Activated CD4-positive, alpha-beta T cell treated with anti-CD3 and anti-CD28 coated beads, Interleukin-2, amount 10 ng/mL, durations not matched to agents 24 days and 14 days (primary cell): ENCODE measurements at regions not wholly inside any gene's neighbourhood (a gene's known extent, or its start where the extent isn't known, plus 50 kb on each side); places are given as distances from the start of the nearest gene placed in this dataset.
"Not testable (repeated sequence)": the region's sequence is repeated elsewhere in the genome, so short reads cannot be mapped to it uniquely, and the experiment has no call there.

Experiments used
- DNase-seq: peaks from one replicate; pipeline ENCODE4 v3.0.0; 2022
- H3K27ac Mint-ChIP-seq: one replicate; pipeline ENCODE4 v1.8.0; 2022; ENCODE audit warnings: mild to moderate bottlenecking, mixed read lengths
- H3K27me3 Mint-ChIP-seq: one replicate; pipeline ENCODE4 v1.8.0; 2022; ENCODE audit warnings: mixed read lengths
- H3K36me3 Mint-ChIP-seq: one replicate; pipeline ENCODE4 v1.8.0; 2022; ENCODE audit warnings: low read depth, mild to moderate bottlenecking, mixed read lengths
- H3K4me1 Mint-ChIP-seq: one replicate; pipeline ENCODE4 v1.8.0; 2021; ENCODE audit warnings: mixed read lengths
- H3K4me3 Mint-ChIP-seq: one replicate; pipeline ENCODE4 v1.8.0; 2022; ENCODE audit warnings: mild to moderate bottlenecking, moderate library complexity, mixed read lengths
- H3K9me3 Mint-ChIP-seq: one replicate; pipeline ENCODE4 v1.8.0; 2021; ENCODE audit warnings: mixed read lengths
- intact Hi-C: fragments of 100-400 bp; cut with micrococcal nuclease; formaldehyde crosslinking; loops from one replicate; pipeline ENCODE4 v1.15.1; 2023

- Mint-ChIP-seq H3K9me3 (no peaks in the 10 kb centered on the region), H3K4me1 (no peaks in the 10 kb centered on the region), H3K4me3 (no peak overlapping the region), H3K27me3 (no peaks in the 10 kb centered on the region), H3K36me3 (no peaks in the 10 kb centered on the region), H3K27ac (no peak overlapping the region)
- intact Hi-C loops: no loop called here
- DNase-seq: no peak
Measured at GRCh38 chr6:170057034-170057734, 233.7 kb downstream of the DLL1 start.

- H3K27me3 Mint-ChIP-seq: no peaks in the 10 kb centered on the region
Measured at GRCh38 chr6:170056278-170056711, 234.6 kb downstream of the DLL1 start.

GRCh38 chr6:170055797-170056196 lies 235.1 kb downstream of the DLL1 start:
- H3K4me3 Mint-ChIP-seq, H3K36me3 Mint-ChIP-seq, H3K27ac Mint-ChIP-seq, H3K27me3 Mint-ChIP-seq, H3K9me3 Mint-ChIP-seq, DNase-seq, H3K4me1 Mint-ChIP-seq, intact Hi-C loops: not testable (repeated sequence)

More at GRCh38 chr6:170056278-170056711, 234.6 kb downstream of the DLL1 start:
- DNase-seq: no peak
- H3K36me3 Mint-ChIP-seq: no peaks in the 10 kb centered on the region
- H3K4me3 Mint-ChIP-seq: no peak overlapping the region
- intact Hi-C loops: no loop called here
- no peaks in the 10 kb centered on the region for H3K4me1 Mint-ChIP-seq
- no peaks in the 10 kb centered on the region for H3K9me3 Mint-ChIP-seq
- H3K27ac Mint-ChIP-seq: no peak overlapping the region

- Mint-ChIP-seq H3K9me3 (no peaks in the 10 kb centered on the region), H3K4me3 (no peak overlapping the region), H3K27ac (no peak overlapping the region), H3K4me1 (no peaks in the 10 kb centered on the region), H3K36me3 (no peaks in the 10 kb centered on the region), H3K27me3 (no peaks in the 10 kb centered on the region)
- intact Hi-C loops: no loop called here
- DNase-seq: no peak
Measured at GRCh38 chr6:170053966-170054661, 236.8 kb downstream of the DLL1 start.

GRCh38 chr6:170052991-170053821 lies 237.7 kb downstream of the DLL1 start:
- Mint-ChIP-seq H3K36me3 (no peaks in the 10 kb centered on the region), H3K27me3 (no peaks in the 10 kb centered on the region), H3K4me1 (no peaks in the 10 kb centered on the region), H3K4me3 (no peak overlapping the region), H3K27ac (no peak overlapping the region), H3K9me3 (no peaks in the 10 kb centered on the region)
- DNase-seq: no peak
- intact Hi-C loops: no loop called here

- H3K27ac Mint-ChIP-seq: no peak overlapping the region
- no peaks in the 10 kb centered on the region for H3K4me1 Mint-ChIP-seq
- H3K36me3 Mint-ChIP-seq: no peaks in the 10 kb centered on the region
- H3K4me3 Mint-ChIP-seq: no peak overlapping the region
- intact Hi-C loops: no loop called here
- no peak for DNase-seq
- H3K9me3 Mint-ChIP-seq: no peaks in the 10 kb centered on the region
- no peaks in the 10 kb centered on the region for H3K27me3 Mint-ChIP-seq
Measured at GRCh38 chr6:170051229-170052172, 239.4 kb downstream of the DLL1 start.

GRCh38 chr6:170050591-170051041 lies 240.3 kb downstream of the DLL1 start:
- intact Hi-C loops: no loop called here
- Mint-ChIP-seq H3K4me3 (no peak overlapping the region), H3K9me3 (no peaks in the 10 kb centered on the region), H3K4me1 (no peaks in the 10 kb centered on the region), H3K36me3 (no peaks in the 10 kb centered on the region), H3K27me3 (no peaks in the 10 kb centered on the region), H3K27ac (no peak overlapping the region)
- DNase-seq: no peak

GRCh38 chr6:170049641-170050561 lies 241.0 kb downstream of the DLL1 start:
- Mint-ChIP-seq H3K4me3 (no peak overlapping the region), H3K27ac (no peak overlapping the region), H3K9me3 (no peaks in the 10 kb centered on the region), H3K4me1 (no peaks in the 10 kb centered on the region), H3K36me3 (no peaks in the 10 kb centered on the region), H3K27me3 (no peaks in the 10 kb centered on the region)
- no peak for DNase-seq
- intact Hi-C loops: no loop called here

GRCh38 chr6:170048615-170049256 lies 242.1 kb downstream of the DLL1 start:
- H3K4me1 Mint-ChIP-seq: no peaks in the 10 kb centered on the region
- no peak for DNase-seq
- no peaks in the 10 kb centered on the region for H3K36me3 Mint-ChIP-seq
- intact Hi-C loops: no loop called here
- H3K27me3 Mint-ChIP-seq: no peaks in the 10 kb centered on the region
- no peak overlapping the region for H3K27ac Mint-ChIP-seq
- no peak overlapping the region for H3K4me3 Mint-ChIP-seq
- no peaks in the 10 kb centered on the region for H3K9me3 Mint-ChIP-seq

- Mint-ChIP-seq H3K36me3 (no peaks in the 10 kb centered on the region), H3K27ac (no peak overlapping the region), H3K4me3 (no peak overlapping the region), H3K4me1 (no peaks in the 10 kb centered on the region), H3K9me3 (no peaks in the 10 kb centered on the region), H3K27me3 (no peaks in the 10 kb centered on the region)
- no peak for DNase-seq
- intact Hi-C loops: no loop called here
Measured at GRCh38 chr6:170047823-170048222, 243.1 kb downstream of the DLL1 start.

- Mint-ChIP-seq H3K27me3 (no peaks in the 10 kb centered on the region), H3K36me3 (no peaks in the 10 kb centered on the region), H3K27ac (no peak overlapping the region), H3K4me3 (no peak overlapping the region), H3K9me3 (no peaks in the 10 kb centered on the region), H3K4me1 (no peaks in the 10 kb centered on the region)
- no peak for DNase-seq
- intact Hi-C loops: no loop called here
Measured at GRCh38 chr6:170046791-170047626, 243.9 kb downstream of the DLL1 start.
